ENCODE measurements at regions not wholly inside any gene's neighbourhood (a gene's known extent, or its start where the extent isn't known, plus 50 kb on each side); places are given as distances from the start of the nearest gene placed in this dataset.

GRCh38 chr2:129723277-129724020, 256.0 kb upstream of the RAB6C start:
- CTCF ChIA-PET, result interaction anchor here (0.6 kb wide), 1 partner anchor 62 kb away, joined by 7 read pairs; no protein-coding TSS in a partner anchor
- no peak for DNase-seq
- intact Hi-C loops (cut with micrococcal nuclease), result no loop called here
- Mint-ChIP-seq H3K9me3 (no peaks in the 10 kb centered on the region), H3K27me3 (ENCODE audit: low read depth) (no peaks in the 10 kb centered on the region), H3K4me3 (no peak overlapping the region), H3K4me1 (ENCODE audit: low read depth) (no peaks in the 10 kb centered on the region), H3K36me3 (ENCODE audit: low read depth) (no peaks in the 10 kb centered on the region), H3K27ac (no peak overlapping the region)

- Mint-ChIP-seq H3K9me3 (no peaks in the 10 kb centered on the region), H3K4me3 (no peak overlapping the region), H3K27ac (no peak overlapping the region), H3K27me3 (ENCODE audit: low read depth) (no peaks in the 10 kb centered on the region), H3K36me3 (ENCODE audit: low read depth) (no peaks in the 10 kb centered on the region), H3K4me1 (ENCODE audit: low read depth) (no peaks in the 10 kb centered on the region)
- no peak for DNase-seq
- intact Hi-C loops (cut with micrococcal nuclease), result no loop called here
- CTCF ChIA-PET, result no interaction called here
Observed at GRCh38 chr2:129724021-129724757, 255.3 kb upstream of the RAB6C start.

DNA sequence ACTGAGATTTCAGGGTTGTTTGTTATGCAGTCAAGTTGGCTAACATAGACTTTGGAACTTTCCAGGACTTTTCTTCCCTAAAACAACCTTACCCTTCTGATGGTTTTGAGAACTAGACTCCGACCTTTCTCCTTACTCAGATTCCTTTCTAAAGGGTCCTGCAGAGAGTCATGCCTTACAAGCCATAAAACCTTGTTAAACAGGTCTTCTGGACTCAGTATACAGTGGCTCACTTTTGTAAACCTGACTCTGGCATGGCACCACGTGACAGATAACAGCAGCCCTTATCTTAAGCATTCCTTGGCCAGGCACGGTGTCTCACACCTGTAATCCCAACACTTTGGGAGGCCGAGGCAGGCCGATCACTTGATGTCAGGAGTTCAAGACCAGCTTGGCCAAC, 253.2 kb upstream of the RAB6C start:
- no peaks in the 10 kb centered on the region for H3K9me3 Mint-ChIP-seq
- H3K4me3 Mint-ChIP-seq, result no peak overlapping the region
- intact Hi-C loops (cut with micrococcal nuclease), result no loop called here

GRCh38 chr2:129727286-129727685, 252.2 kb upstream of the RAB6C start:
- H3K36me3 Mint-ChIP-seq (ENCODE audit: low read depth), result no peaks in the 10 kb centered on the region
- peaks cover 2% of the 10 kb centered on the region for H3K27me3 Mint-ChIP-seq (ENCODE audit: low read depth)
- DNase-seq, result no peak
- no peaks in the 10 kb centered on the region for H3K9me3 Mint-ChIP-seq
- CTCF ChIA-PET, result interaction anchor here (0.6 kb wide), 1 partner anchor 396 kb away, joined by 3 read pairs; no protein-coding TSS in a partner anchor
- H3K27ac Mint-ChIP-seq, result no peak overlapping the region
- no peaks in the 10 kb centered on the region for H3K4me1 Mint-ChIP-seq (ENCODE audit: low read depth)
- H3K4me3 Mint-ChIP-seq, result no peak overlapping the region
- intact Hi-C loops (cut with micrococcal nuclease), result no loop called here

More for the DNA sequence above, 253.2 kb upstream of the RAB6C start:
- no peak for DNase-seq
- Mint-ChIP-seq H3K27ac (no peak overlapping the region), H3K36me3 (ENCODE audit: low read depth) (no peaks in the 10 kb centered on the region), H3K27me3 (ENCODE audit: low read depth) (peaks cover 2% of the 10 kb centered on the region), H3K4me1 (ENCODE audit: low read depth) (no peaks in the 10 kb centered on the region)
- CTCF ChIA-PET, result no interaction called here

DNA sequence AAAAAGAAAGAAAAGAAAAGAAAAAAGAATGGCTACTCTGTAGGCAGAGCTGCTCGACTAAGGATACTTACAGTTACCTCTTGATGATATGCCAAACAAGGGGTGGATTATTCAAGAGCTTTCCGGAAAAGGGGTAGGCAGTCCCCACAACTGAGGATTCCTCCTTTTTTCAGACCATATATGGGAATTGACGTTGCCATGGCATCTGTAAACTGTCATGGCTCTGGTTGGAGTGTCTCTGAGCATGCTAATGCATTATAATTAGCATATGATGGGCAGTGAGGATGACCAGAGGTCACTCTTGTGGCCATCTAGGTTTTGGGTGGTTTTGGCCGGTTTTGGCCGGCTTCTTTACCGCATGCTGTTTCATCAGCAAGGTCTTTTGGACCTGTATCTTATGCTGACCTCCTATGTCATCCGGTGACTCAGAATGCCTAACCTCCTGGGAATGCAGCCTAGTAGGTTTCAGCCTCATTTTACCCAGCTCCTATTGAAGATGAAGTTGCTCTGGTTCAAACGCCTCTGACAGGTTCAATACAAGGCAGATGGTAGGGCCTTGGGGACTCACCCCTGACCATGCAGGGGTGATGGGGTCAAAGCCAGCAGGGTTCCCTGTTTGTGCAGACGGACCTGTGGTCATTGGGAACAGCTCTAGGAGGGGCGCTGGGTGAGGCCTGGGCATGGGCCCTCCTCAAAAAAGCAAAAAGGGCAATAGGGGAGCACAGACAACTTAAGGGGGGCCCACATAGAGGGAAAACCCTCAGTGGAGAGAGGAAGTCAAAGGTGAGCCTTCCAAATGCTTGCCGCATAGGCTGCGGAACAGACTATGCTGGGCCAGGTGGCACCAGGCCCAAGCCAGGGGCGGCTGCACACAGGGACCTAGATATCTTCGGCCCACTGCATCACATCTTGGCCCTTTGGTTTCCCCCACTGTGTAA, 251.2 kb upstream of the RAB6C start:
- CTCF ChIA-PET, result no interaction called here
- no peak overlapping the region for H3K27ac Mint-ChIP-seq

DNA sequence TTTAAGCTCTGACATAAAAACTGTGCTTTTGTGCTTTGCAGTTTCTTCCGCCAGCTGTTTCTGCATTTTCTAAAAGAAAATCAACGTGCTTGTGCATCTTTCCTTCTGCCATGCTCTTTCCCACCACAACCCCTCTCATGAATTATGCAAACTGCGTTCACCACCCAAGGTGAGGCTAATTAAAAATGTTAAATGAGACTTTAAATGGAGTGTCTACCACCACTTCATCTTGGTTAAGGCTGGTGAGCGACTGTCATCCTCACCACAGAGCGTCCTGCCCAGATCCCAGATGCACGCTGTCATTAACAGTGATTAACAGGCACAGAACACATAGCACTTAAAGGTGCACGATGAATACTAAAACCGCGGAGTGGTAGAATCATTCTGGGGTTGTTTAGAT, 250.5 kb upstream of the RAB6C start:
- Mint-ChIP-seq H3K27me3 (ENCODE audit: low read depth) (peaks cover 2% of the 10 kb centered on the region), H3K36me3 (ENCODE audit: low read depth) (no peaks in the 10 kb centered on the region), H3K4me1 (ENCODE audit: low read depth) (no peaks in the 10 kb centered on the region), H3K4me3 (no peak overlapping the region), H3K27ac (no peak overlapping the region), H3K9me3 (no peaks in the 10 kb centered on the region)
- no peak for DNase-seq
- CTCF ChIA-PET, result no interaction called here
- intact Hi-C loops (cut with micrococcal nuclease), result no loop called here

More for the DNA sequence above, 251.2 kb upstream of the RAB6C start:
- DNase-seq, result no peak
- no peaks in the 10 kb centered on the region for H3K36me3 Mint-ChIP-seq (ENCODE audit: low read depth)
- intact Hi-C loops (cut with micrococcal nuclease), result no loop called here
- H3K4me3 Mint-ChIP-seq, result no peak overlapping the region
- no peaks in the 10 kb centered on the region for H3K4me1 Mint-ChIP-seq (ENCODE audit: low read depth)
- H3K27me3 Mint-ChIP-seq (ENCODE audit: low read depth), result peaks cover 2% of the 10 kb centered on the region
- no peaks in the 10 kb centered on the region for H3K9me3 Mint-ChIP-seq

- H3K9me3 Mint-ChIP-seq, result no peaks in the 10 kb centered on the region
- no peak overlapping the region for H3K4me3 Mint-ChIP-seq
- peaks cover 2% of the 10 kb centered on the region for H3K27me3 Mint-ChIP-seq (ENCODE audit: low read depth)
- intact Hi-C loops (cut with micrococcal nuclease), result no loop called here
- H3K36me3 Mint-ChIP-seq (ENCODE audit: low read depth), result no peaks in the 10 kb centered on the region
- no peaks in the 10 kb centered on the region for H3K4me1 Mint-ChIP-seq (ENCODE audit: low read depth)
- DNase-seq, result no peak
- no peak overlapping the region for H3K27ac Mint-ChIP-seq
- CTCF ChIA-PET, result no interaction called here
Observed at GRCh38 chr2:129729646-129730045, 249.8 kb upstream of the RAB6C start.

DNA sequence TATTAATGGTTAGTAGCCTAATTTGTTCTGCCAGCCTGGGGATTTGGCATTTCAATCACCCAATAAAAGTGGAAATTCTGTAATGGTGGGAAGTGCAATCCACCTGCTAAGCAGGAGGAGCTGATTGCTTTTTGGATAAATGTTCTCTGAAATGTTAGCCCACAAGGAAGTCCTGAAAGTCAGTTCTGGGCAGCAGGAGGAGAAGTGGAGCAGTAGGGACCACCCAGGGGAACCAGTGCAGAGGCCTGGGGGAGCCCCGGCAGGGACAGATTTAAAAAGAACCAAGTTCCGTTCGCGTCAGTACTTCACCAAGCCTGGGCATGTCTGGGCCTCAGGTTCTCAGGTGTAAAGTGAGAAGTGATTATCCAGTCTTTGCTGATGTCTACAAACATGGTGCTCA, 248.5 kb upstream of the RAB6C start:
- DNase-seq, result no peak
- CTCF ChIA-PET, result no interaction called here
- no peak overlapping the region for H3K4me3 Mint-ChIP-seq
- H3K9me3 Mint-ChIP-seq, result no peaks in the 10 kb centered on the region
- H3K27me3 Mint-ChIP-seq (ENCODE audit: low read depth), result peaks cover 2% of the 10 kb centered on the region
- H3K4me1 Mint-ChIP-seq (ENCODE audit: low read depth), result no peaks in the 10 kb centered on the region
- no peak overlapping the region for H3K27ac Mint-ChIP-seq
- intact Hi-C loops (cut with micrococcal nuclease), result no loop called here
- H3K36me3 Mint-ChIP-seq (ENCODE audit: low read depth), result no peaks in the 10 kb centered on the region

DNA sequence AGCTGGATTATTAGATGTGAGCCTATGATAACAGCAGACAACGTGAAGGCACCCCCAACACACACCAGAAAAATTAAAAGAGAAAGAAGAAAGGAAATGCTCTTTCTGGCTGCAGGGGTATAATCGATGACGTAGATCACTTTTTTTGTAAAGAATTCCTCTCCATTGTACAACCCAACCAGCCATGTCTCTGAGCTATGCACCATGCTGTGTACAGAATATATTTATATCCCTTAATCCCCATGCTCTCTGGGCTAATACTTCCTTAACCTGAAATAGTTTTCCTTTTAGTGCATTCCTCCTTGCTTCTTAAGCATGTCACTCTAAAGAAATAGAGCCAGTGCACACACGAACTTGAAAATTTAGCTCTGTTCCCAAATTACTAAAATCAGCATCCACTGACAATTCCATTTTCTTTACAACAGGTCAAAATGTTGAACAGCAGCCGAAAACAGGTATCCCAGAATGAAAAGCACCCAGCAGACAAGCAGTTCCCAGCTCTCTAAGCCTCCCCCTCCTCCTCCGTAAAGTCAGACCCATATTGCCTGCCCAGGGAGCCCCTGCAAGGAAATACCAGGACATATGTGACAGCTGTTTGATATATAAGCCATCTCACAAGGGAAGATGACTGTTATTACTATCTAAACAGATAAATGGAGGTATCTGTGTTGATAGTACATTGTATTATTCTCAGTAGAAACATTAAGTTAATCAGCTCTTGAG, 247.4 kb upstream of the RAB6C start:
- Mint-ChIP-seq H3K4me3 (no peak overlapping the region), H3K9me3 (no peaks in the 10 kb centered on the region), H3K27ac (no peak overlapping the region), H3K36me3 (ENCODE audit: low read depth) (no peaks in the 10 kb centered on the region), H3K27me3 (ENCODE audit: low read depth) (peaks cover 2% of the 10 kb centered on the region), H3K4me1 (ENCODE audit: low read depth) (no peaks in the 10 kb centered on the region)
- no peak for DNase-seq
- CTCF ChIA-PET, result no interaction called here
- intact Hi-C loops (cut with micrococcal nuclease), result no loop called here

GRCh38 chr2:129732630-129733026, 246.8 kb upstream of the RAB6C start:
- peaks cover 2% of the 10 kb centered on the region for H3K27me3 Mint-ChIP-seq (ENCODE audit: low read depth)
- no peaks in the 10 kb centered on the region for H3K4me1 Mint-ChIP-seq (ENCODE audit: low read depth)
- H3K4me3 Mint-ChIP-seq, result no peak overlapping the region
- H3K9me3 Mint-ChIP-seq, result no peaks in the 10 kb centered on the region
- H3K36me3 Mint-ChIP-seq (ENCODE audit: low read depth), result no peaks in the 10 kb centered on the region
- DNase-seq, result no peak
- intact Hi-C loops (cut with micrococcal nuclease), result no loop called here
- H3K27ac Mint-ChIP-seq, result no peak overlapping the region
- CTCF ChIA-PET, result no interaction called here

DNA sequence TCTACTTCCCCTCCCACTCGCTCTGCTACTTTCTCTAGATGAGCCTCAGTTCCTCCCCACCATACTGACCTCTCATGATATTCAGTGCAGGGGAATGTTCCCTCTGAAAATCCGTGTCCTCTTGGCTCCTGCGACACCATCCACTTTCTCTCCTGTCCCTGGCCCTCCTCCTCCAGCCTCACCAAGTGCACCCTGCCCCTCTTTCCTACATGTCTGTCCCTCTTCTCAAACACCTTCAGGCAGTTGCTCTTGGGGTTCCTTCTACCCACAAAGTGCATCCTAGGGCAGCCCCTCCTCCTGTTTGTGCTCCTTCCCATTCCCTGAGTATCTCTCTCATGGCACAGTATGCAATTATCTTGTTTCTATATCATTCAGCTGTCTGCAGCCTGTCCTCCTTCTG, 246.4 kb upstream of the RAB6C start:
- H3K27ac Mint-ChIP-seq, result no peak overlapping the region
- H3K9me3 Mint-ChIP-seq, result no peaks in the 10 kb centered on the region
- intact Hi-C loops (cut with micrococcal nuclease), result no loop called here
- peaks cover 2% of the 10 kb centered on the region for H3K27me3 Mint-ChIP-seq (ENCODE audit: low read depth)
- H3K36me3 Mint-ChIP-seq (ENCODE audit: low read depth), result no peaks in the 10 kb centered on the region
- H3K4me1 Mint-ChIP-seq (ENCODE audit: low read depth), result no peaks in the 10 kb centered on the region
- H3K4me3 Mint-ChIP-seq, result no peak overlapping the region
- no peak for DNase-seq
- CTCF ChIA-PET, result no interaction called here

- CTCF ChIA-PET, result no interaction called here
- intact Hi-C loops (cut with micrococcal nuclease), result no loop called here
- Mint-ChIP-seq H3K4me3 (no peak overlapping the region), H3K36me3 (ENCODE audit: low read depth) (no peaks in the 10 kb centered on the region), H3K9me3 (no peaks in the 10 kb centered on the region), H3K27ac (no peak overlapping the region), H3K4me1 (ENCODE audit: low read depth) (no peaks in the 10 kb centered on the region), H3K27me3 (ENCODE audit: low read depth) (peaks cover 2% of the 10 kb centered on the region)
- DNase-seq, result no peak
Observed at GRCh38 chr2:129733579-129733978, 245.9 kb upstream of the RAB6C start.

All from activated naive CD4-positive, alpha-beta T cell treated with anti-CD3 and anti-CD28 coated beads for 36 hours (primary cell).